Thyroid gland (tissue), 4 donors: ENCODE measurements at regions not wholly inside any gene's neighbourhood (a gene's known extent, or its start where the extent isn't known, plus 50 kb on each side); places are given as distances from the start of the nearest gene placed in this dataset.

Experiments used
- DNase-seq, 2 donors: peaks; one replicate each; pipeline ENCODE4 v3.0.0-alpha.2; 2019
- H3K27ac ChIP-seq, 3 donors: fragments of 200-600 bp; sonication (generic); 1 replicate in 2 of 3; 2 replicates in 1 of 3; pipeline ENCODE4 v1.5.1; 2016 to 2019; ENCODE audit warnings: mild to moderate bottlenecking in 1 of 3, moderate library complexity in 1 of 3
- H3K27me3 ChIP-seq: fragments of 200-600 bp; sonication (generic); one replicate; pipeline ENCODE4 v1.5.1; 2019
- H3K36me3 ChIP-seq, 2 donors: fragments of 200-600 bp; sonication (generic); one replicate each; pipeline ENCODE4 v1.5.1; 2016 to 2019
- H3K4me1 ChIP-seq, 2 donors: fragments of 200-600 bp; sonication (generic); one replicate each; pipeline ENCODE4 v1.5.1; 2017 to 2019
- H3K4me3 ChIP-seq, 3 donors: fragments of 200-600 bp; sonication (generic); replicated peaks in 1 of 3; 1 replicate in 2 of 3; 2 replicates in 1 of 3; pipeline ENCODE4 v1.5.1; 2016; ENCODE audit warnings: mild to moderate bottlenecking in 1 of 3
- H3K9me3 ChIP-seq: fragments of 200-600 bp; sonication (generic); one replicate; pipeline ENCODE4 v1.5.1; 2017
- POLR2A ChIP-seq, 2 donors: fragments of 450-650 bp; IDR thresholded peaks; one replicate each; pipeline ENCODE4 v1.6.1; 2017; ENCODE audit warnings: antibody characterized with exemption in 2 of 2, mild to moderate bottlenecking in 2 of 2, moderate library complexity in 1 of 2
- WGBS, 2 donors: methylation state at CpG; one replicate each; pipeline ENCODE4 v1.1.5; 2017; 5-methylcytosine and 5-hydroxymethylcytosine counted together
- intact Hi-C: fragments of 100-400 bp; cut with DNase I; formaldehyde crosslinking; loops from one replicate; pipeline ENCODE4 v1.15.1; 2023
- TF ChIP-seq, protein P1 (sequence below), 6 experiments: fragments of 200-600 bp in 3 of 6; fragments of 450-650 bp in 3 of 6; sonication (generic) in 3 of 6; IDR thresholded peaks; one replicate each; pipeline ENCODE4 v1.5.1; 2016 to 2019; ENCODE audit warnings: antibody characterized with exemption in 6 of 6, mild to moderate bottlenecking in 2 of 6, inconsistent platforms in 1 of 6, moderate library complexity in 1 of 6

DNA sequence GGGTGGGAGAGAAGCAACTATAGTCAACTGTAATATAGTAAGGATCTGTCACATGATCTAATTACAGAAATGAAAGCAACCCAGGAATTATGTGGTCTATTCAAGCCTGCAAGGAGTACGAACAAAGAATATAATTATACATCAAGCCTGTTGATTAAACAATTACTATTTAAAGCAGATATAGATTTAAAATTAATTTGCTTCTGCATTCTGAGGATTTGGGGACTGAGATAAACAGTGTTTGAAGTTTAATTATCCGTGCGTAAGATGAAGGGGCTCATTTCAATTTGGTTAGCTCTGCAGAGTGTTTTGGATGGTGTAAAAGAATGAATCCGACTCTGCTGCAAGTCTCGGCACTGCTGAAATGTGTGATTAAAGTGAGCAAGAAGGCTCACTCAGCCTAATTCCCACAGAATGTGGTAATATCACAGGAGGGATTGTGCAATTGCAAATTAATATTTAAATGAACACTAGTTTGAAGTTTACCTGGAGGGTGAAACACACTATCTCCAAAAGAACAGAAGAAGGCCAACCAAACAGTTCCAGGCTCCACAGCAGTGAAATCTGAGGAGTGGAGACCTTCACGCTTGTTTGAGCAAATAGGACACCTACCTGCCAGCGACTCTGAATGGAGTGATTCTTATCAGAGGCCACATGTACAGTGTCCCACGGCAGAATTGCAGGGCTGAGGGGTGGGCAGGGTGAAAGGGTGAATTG lies 420.6 kb upstream of the SLC30A5 start:
- Histone ChIP-seq H3K27ac (peak overlapping the region; percentile 86 to 90 (median 89)), H3K36me3 (no peaks in the 10 kb centered on the region), H3K9me3 (no peaks in the 10 kb centered on the region), H3K4me1 (peaks cover 20 to 26% of the 10 kb centered on the region in 2 donors), H3K4me3 (no peak overlapping the region), H3K27me3 (no peaks in the 10 kb centered on the region)
- intact Hi-C loops, result no loop called here
- TF ChIP-seq POLR2A (IDR thresholded peaks at IDR 0.05), result no peak
- TF ChIP-seq, protein P1, sequence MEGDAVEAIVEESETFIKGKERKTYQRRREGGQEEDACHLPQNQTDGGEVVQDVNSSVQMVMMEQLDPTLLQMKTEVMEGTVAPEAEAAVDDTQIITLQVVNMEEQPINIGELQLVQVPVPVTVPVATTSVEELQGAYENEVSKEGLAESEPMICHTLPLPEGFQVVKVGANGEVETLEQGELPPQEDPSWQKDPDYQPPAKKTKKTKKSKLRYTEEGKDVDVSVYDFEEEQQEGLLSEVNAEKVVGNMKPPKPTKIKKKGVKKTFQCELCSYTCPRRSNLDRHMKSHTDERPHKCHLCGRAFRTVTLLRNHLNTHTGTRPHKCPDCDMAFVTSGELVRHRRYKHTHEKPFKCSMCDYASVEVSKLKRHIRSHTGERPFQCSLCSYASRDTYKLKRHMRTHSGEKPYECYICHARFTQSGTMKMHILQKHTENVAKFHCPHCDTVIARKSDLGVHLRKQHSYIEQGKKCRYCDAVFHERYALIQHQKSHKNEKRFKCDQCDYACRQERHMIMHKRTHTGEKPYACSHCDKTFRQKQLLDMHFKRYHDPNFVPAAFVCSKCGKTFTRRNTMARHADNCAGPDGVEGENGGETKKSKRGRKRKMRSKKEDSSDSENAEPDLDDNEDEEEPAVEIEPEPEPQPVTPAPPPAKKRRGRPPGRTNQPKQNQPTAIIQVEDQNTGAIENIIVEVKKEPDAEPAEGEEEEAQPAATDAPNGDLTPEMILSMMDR (IDR thresholded peaks at IDR 0.05), result no peak
- peak; percentile 67 to 69 for DNase-seq
- 31 to 36% methylated on average over 8 of the region's 8 CpGs for WGBS, 2 donors

DNA sequence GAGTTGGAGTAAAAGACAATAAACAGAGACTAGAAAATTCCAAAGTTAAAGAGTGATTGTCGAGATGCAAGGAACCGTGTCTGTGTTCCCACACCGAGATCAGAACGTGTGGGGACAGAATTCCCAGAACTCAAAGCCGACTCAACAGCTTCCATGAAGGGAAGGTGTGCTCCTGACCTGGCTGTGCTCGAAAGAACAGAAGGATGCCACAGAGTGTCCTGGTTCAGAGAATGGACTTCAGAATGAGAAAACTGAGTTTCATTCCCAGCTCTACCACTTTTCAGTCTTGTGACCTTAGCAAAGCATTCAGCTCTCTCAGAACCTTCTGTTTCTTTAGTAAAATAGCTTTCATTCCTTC lies 420.0 kb upstream of the SLC30A5 start:
- TF ChIP-seq POLR2A (IDR thresholded peaks at IDR 0.05), result peak in 1 of 2 donors; percentile 34
- TF ChIP-seq, protein P1 (IDR thresholded peaks at IDR 0.05), result no peak
- Histone ChIP-seq H3K4me3 (no peak overlapping the region), H3K27me3 (no peaks in the 10 kb centered on the region), H3K27ac (peak overlapping the region; percentile 86 to 90 (median 89)), H3K36me3 (no peaks in the 10 kb centered on the region), H3K9me3 (no peaks in the 10 kb centered on the region), H3K4me1 (peaks cover 20 to 26% of the 10 kb centered on the region in 2 donors)
- intact Hi-C loops, result no loop called here
- WGBS, 2 donors, result 46 to 47% methylated on average over 6 of the region's 6 CpGs
- DNase-seq, result no peak

DNA sequence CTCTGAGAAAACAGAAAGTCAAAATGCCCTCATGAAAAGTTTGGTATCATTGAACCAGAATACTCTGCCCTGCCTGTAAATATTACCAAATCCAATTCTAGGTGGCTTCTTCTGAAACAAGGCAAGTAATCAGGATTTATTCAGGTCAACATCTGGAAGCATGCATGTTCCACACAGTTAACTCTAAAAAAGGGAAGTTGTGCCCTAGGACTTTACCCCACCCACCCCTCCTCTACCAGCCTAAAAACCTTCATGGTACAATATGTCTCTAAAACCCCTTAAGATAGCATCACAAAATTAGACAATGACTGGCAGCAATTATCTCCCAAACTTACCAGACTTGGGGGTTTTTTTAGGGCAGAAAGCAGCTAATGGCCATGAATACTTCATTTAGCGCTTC lies 414.8 kb upstream of the SLC30A5 start:
- no peaks in the 10 kb centered on the region for H3K9me3 ChIP-seq
- H3K4me3 ChIP-seq, result no peak overlapping the region
- no peak overlapping the region for H3K27ac ChIP-seq
- no peak for TF ChIP-seq POLR2A (IDR thresholded peaks at IDR 0.05)
- TF ChIP-seq, protein P1 (IDR thresholded peaks at IDR 0.05), result no peak
- no peak for DNase-seq
- H3K27me3 ChIP-seq, result no peaks in the 10 kb centered on the region
- peaks cover 35 to 45% of the 10 kb centered on the region in 2 donors for H3K4me1 ChIP-seq
- intact Hi-C loops, result no loop called here
- WGBS, 2 donors, result 94 to 95% methylated on average over 1 of the region's 1 CpG
- no peaks in the 10 kb centered on the region for H3K36me3 ChIP-seq

DNA sequence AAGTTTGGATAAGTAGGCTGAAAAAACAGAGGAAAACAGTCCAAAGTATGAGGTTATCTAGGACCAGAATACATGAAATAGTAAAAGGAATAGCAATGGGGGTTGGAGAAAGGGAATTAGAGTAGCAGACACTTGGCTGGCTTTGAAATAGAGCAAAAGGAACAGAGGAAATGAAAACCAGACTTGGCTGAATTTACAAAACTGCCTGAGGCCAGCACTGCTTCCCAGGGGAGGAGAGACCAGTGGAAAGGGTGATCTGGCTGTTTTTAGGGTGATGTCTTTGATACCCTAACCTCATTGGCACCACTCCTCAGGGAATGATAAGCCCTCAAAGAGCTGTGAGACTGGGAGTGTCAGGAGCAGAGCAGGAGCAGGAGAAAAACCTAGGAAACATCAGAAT lies 413.4 kb upstream of the SLC30A5 start:
- intact Hi-C loops, result no loop called here
- Histone ChIP-seq H3K36me3 (no peaks in the 10 kb centered on the region), H3K4me3 (no peak overlapping the region), H3K4me1 (peaks cover 25 to 38% of the 10 kb centered on the region in 2 donors), H3K27me3 (no peaks in the 10 kb centered on the region), H3K9me3 (no peaks in the 10 kb centered on the region), H3K27ac (no peak overlapping the region)
- TF ChIP-seq POLR2A (IDR thresholded peaks at IDR 0.05), result no peak
- TF ChIP-seq, protein P1 (IDR thresholded peaks at IDR 0.05), result no peak
- DNase-seq, result no peak

DNA sequence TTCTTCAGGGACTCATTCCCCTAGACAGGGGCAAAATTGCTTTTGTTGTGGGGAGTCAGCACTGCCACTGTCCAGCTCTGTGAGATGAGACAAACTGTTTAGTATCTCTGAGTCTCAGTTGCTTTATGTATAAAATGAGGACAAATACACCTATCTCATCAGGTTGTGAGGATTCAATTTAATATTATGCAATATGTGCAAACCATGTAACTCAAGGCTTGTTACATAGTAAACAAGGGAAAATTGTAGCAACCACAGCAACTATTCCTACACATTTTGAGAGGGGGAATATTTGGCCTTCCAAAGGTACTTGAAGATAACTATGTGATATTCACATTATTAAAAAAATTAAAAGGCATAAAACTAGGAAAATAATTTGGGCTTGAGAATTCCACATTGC lies 411.9 kb upstream of the SLC30A5 start:
- H3K36me3 ChIP-seq, result no peaks in the 10 kb centered on the region
- no peak overlapping the region for H3K4me3 ChIP-seq
- no peaks in the 10 kb centered on the region for H3K27me3 ChIP-seq
- TF ChIP-seq, protein P1 (IDR thresholded peaks at IDR 0.05), result no peak
- TF ChIP-seq POLR2A (IDR thresholded peaks at IDR 0.05), result no peak
- H3K4me1 ChIP-seq, result peaks cover 25 to 38% of the 10 kb centered on the region in 2 donors
- no peaks in the 10 kb centered on the region for H3K9me3 ChIP-seq
- peak overlapping the region in 2 of 3 donors; percentile 5 to 67 for H3K27ac ChIP-seq
- DNase-seq, result no peak
- intact Hi-C loops, result no loop called here
